Gastroesophageal sphincter (tissue), 3 donors: ENCODE measurements at regions not wholly inside any gene's neighbourhood (a gene's known extent, or its start where the extent isn't known, plus 50 kb on each side); places are given as distances from the start of the nearest gene placed in this dataset.
"Not testable (repeated sequence)": the region's sequence is repeated elsewhere in the genome, so short reads cannot be mapped to it uniquely, and the experiment has no call there.

ENCODE experiments used
- POLR2AphosphoS5 ChIP-seq: sonication (generic); formaldehyde crosslinking; IDR thresholded peaks from one replicate; pipeline ENCODE4 v1.6.1; 2017; ENCODE audit warnings: antibody characterized with exemption
- TF ChIP-seq, protein P1 (sequence below), 4 experiments: fragments of 200-600 bp in 2 of 4; fragments of 450-650 bp in 2 of 4; sonication (generic) in 1 of 4; IDR thresholded peaks; one replicate each; pipeline ENCODE4 v1.5.1; 2017 to 2019; ENCODE audit warnings: antibody characterized with exemption in 4 of 4, mild to moderate bottlenecking in 2 of 4, moderate library complexity in 2 of 4

DNA sequence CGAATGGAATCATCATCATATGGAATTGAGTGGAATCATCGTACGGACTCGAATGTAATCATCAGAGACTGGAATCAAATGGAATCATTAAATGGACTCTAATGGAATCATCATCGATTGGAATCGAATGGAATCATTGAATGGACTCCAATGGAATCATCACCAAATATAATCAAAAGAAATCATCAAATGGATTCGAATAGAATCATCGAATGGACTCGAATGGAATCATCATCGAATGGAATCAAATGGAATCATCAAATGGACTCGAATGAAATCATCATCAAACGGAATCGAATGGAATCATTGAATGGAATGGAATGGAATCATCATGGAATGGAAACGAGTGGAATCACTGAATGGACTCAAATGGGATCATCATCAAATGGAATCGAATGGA is 233.5 kb downstream of the SHCBP1 start:
- TF ChIP-seq POLR2AphosphoS5 = not testable (repeated sequence)
- TF ChIP-seq, protein P1, sequence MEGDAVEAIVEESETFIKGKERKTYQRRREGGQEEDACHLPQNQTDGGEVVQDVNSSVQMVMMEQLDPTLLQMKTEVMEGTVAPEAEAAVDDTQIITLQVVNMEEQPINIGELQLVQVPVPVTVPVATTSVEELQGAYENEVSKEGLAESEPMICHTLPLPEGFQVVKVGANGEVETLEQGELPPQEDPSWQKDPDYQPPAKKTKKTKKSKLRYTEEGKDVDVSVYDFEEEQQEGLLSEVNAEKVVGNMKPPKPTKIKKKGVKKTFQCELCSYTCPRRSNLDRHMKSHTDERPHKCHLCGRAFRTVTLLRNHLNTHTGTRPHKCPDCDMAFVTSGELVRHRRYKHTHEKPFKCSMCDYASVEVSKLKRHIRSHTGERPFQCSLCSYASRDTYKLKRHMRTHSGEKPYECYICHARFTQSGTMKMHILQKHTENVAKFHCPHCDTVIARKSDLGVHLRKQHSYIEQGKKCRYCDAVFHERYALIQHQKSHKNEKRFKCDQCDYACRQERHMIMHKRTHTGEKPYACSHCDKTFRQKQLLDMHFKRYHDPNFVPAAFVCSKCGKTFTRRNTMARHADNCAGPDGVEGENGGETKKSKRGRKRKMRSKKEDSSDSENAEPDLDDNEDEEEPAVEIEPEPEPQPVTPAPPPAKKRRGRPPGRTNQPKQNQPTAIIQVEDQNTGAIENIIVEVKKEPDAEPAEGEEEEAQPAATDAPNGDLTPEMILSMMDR (IDR thresholded peaks at IDR 0.05) = not testable (repeated sequence)
